NCI-H2196 (cell line): ENCODE measurements at regions not wholly inside any gene's neighbourhood (a gene's known extent, or its start where the extent isn't known, plus 50 kb on each side); places are given as distances from the start of the nearest gene placed in this dataset.
"Not testable (repeated sequence)": the region's sequence is repeated elsewhere in the genome, so short reads cannot be mapped to it uniquely, and the experiment has no call there.

Experiments used
- DNase-seq: peaks from one replicate; lab custom pipeline; 2025; ENCODE audit not compliant: unreplicated experiment; lab: John Stamatoyannopoulos, UW

GRCh38 chr5:57725658-57726504 lies 243.3 kb upstream of the ACTBL2 start:
- no peak for DNase-seq

GRCh38 chr5:57724836-57725235 lies 242.2 kb upstream of the ACTBL2 start:
- no peak for DNase-seq

- DNase-seq = no peak
Observed at GRCh38 chr5:57721226-57721625, 238.6 kb upstream of the ACTBL2 start.

- no peak for DNase-seq
Observed at GRCh38 chr5:57720656-57721055, 238.0 kb upstream of the ACTBL2 start.

- DNase-seq = no peak
Observed at GRCh38 chr5:57719216-57719615, 236.6 kb upstream of the ACTBL2 start.

GRCh38 chr5:57718155-57718554 lies 235.5 kb upstream of the ACTBL2 start:
- DNase-seq = no peak

GRCh38 chr5:57717555-57717954 lies 234.9 kb upstream of the ACTBL2 start:
- no peak for DNase-seq

- DNase-seq = no peak
Observed at GRCh38 chr5:57716661-57717060, 234.1 kb upstream of the ACTBL2 start.

GRCh38 chr5:57715296-57715695 lies 232.7 kb upstream of the ACTBL2 start:
- no peak for DNase-seq

- DNase-seq = not testable (repeated sequence)
Observed at GRCh38 chr5:57713535-57713934, 230.9 kb upstream of the ACTBL2 start.

- no peak for DNase-seq
Observed at GRCh38 chr5:57711946-57712345, 229.3 kb upstream of the ACTBL2 start.

- no peak for DNase-seq
Observed at GRCh38 chr5:57711471-57711870, 228.9 kb upstream of the ACTBL2 start.

GRCh38 chr5:57710126-57710525 lies 227.5 kb upstream of the ACTBL2 start:
- DNase-seq = no peak

GRCh38 chr5:57705769-57706168 lies 223.2 kb upstream of the ACTBL2 start:
- no peak for DNase-seq

GRCh38 chr5:57703721-57704120 lies 221.1 kb upstream of the ACTBL2 start:
- no peak for DNase-seq

GRCh38 chr5:57700484-57700883 lies 217.9 kb upstream of the ACTBL2 start:
- no peak for DNase-seq

- DNase-seq = no peak
Observed at GRCh38 chr5:57700072-57700471, 217.5 kb upstream of the ACTBL2 start.

GRCh38 chr5:57698802-57699201 lies 216.2 kb upstream of the ACTBL2 start:
- no peak for DNase-seq

GRCh38 chr5:57698086-57698485 lies 215.5 kb upstream of the ACTBL2 start:
- DNase-seq = no peak

GRCh38 chr5:57696825-57697570 lies 214.4 kb upstream of the ACTBL2 start:
- DNase-seq = no peak

GRCh38 chr5:57696389-57696769 lies 213.8 kb upstream of the ACTBL2 start:
- DNase-seq = no peak

GRCh38 chr5:57695706-57696388 lies 213.2 kb upstream of the ACTBL2 start:
- no peak for DNase-seq
